ENCODE measurements at regions not wholly inside any gene's neighbourhood (a gene's known extent, or its start where the extent isn't known, plus 50 kb on each side); places are given as distances from the start of the nearest gene placed in this dataset.

GRCh38 chr3:74537857-74538256, 76.6 kb downstream of the CNTN3 start:
- no peak for TF ChIP-seq ZBTB33 (IDR thresholded peaks at IDR 0.05)
- TF ChIP-seq CTCF (IDR thresholded peaks at IDR 0.05; ENCODE audit: low read depth, low read length, missing input control): no peak
- no peak for TF ChIP-seq ATF3 (IDR thresholded peaks at IDR 0.05)
- no peak for TF ChIP-seq FOXA1 (IDR thresholded peaks at IDR 0.05)
- TF ChIP-seq TAF1 (conservative IDR thresholded peaks at IDR 0.05): no peak
- no peak for TF ChIP-seq GABPA (IDR thresholded peaks at IDR 0.05 in 1 of 2, conservative IDR thresholded peaks at IDR 0.05 in 1 of 2)
- TF ChIP-seq JUND (IDR thresholded peaks at IDR 0.05): no peak
- no peak for TF ChIP-seq MAX (IDR thresholded peaks at IDR 0.05)
- TF ChIP-seq RXRA (IDR thresholded peaks at IDR 0.05): no peak
- no peak for TF ChIP-seq EGR1 (IDR thresholded peaks at IDR 0.05; ENCODE audit: low read depth in 2 of 2)
- no peak for TF ChIP-seq REST (IDR thresholded peaks at IDR 0.05)
- no peak for TF ChIP-seq RAD21 (IDR thresholded peaks at IDR 0.05)
- TF ChIP-seq YY1 (IDR thresholded peaks at IDR 0.05): no peak
- TF ChIP-seq HNF4G (IDR thresholded peaks at IDR 0.05): no peak
